Smooth muscle cell (in vitro differentiated cells): ENCODE measurements at regions not wholly inside any gene's neighbourhood (a gene's known extent, or its start where the extent isn't known, plus 50 kb on each side); places are given as distances from the start of the nearest gene placed in this dataset.

ENCODE experiments used
- DNase-seq: peaks from one replicate; lab custom pipeline; 2025; ENCODE audit not compliant: unreplicated experiment; lab: John Stamatoyannopoulos, UW
- H2AFZ ChIP-seq: fragments of 200-600 bp; sonication (generic); 2 replicates; pipeline ENCODE4 v1.6.0; 2016; ENCODE audit warnings: antibody characterized with exemption, low read depth, mild to moderate bottlenecking
- H3F3A ChIP-seq: fragments of 200-600 bp; sonication (generic); 2 replicates; pipeline ENCODE4 v1.6.0; 2017; ENCODE audit warnings: antibody characterized with exemption, low read depth
- H3K27ac ChIP-seq: fragments of 200-600 bp; sonication (generic); 2 replicates; pipeline ENCODE4 v1.5.1; 2016; ENCODE audit warnings: low read depth, mild to moderate bottlenecking
- H3K27me3 ChIP-seq: fragments of 200-600 bp; sonication (generic); 2 replicates; pipeline ENCODE4 v1.6.1; 2016; ENCODE audit warnings: low read depth, mild to moderate bottlenecking
- H3K36me3 ChIP-seq: fragments of 200-600 bp; sonication (generic); 2 replicates; pipeline ENCODE4 v1.5.1; 2016; ENCODE audit warnings: low read depth
- H3K4me1 ChIP-seq: fragments of 200-600 bp; sonication (generic); 2 replicates; pipeline ENCODE4 v1.5.1; 2016; ENCODE audit warnings: low read depth
- H3K4me2 ChIP-seq: fragments of 200-600 bp; sonication (generic); 2 replicates; pipeline ENCODE4 v1.6.0; 2016; ENCODE audit warnings: mild to moderate bottlenecking
- H3K4me3 ChIP-seq: fragments of 200-600 bp; sonication (generic); 2 replicates; pipeline ENCODE4 v1.5.1; 2016; ENCODE audit warnings: mild to moderate bottlenecking
- H3K79me2 ChIP-seq: fragments of 200-600 bp; sonication (generic); 2 replicates; pipeline ENCODE4 v1.6.0; 2016; ENCODE audit warnings: low read depth, mild to moderate bottlenecking
- H3K9ac ChIP-seq: fragments of 200-600 bp; sonication (generic); 2 replicates; pipeline ENCODE4 v1.6.0; 2016; ENCODE audit warnings: low read depth
- H3K9me3 ChIP-seq: fragments of 200-600 bp; sonication (generic); replicated peaks from 2 replicates; pipeline ENCODE4 v1.5.1; 2016; ENCODE audit warnings: low read depth
- H4K20me1 ChIP-seq: fragments of 200-600 bp; sonication (generic); 2 replicates; pipeline ENCODE4 v1.6.0; 2016; ENCODE audit warnings: low read depth
- CTCF ChIP-seq: fragments of 200-600 bp; sonication (generic); IDR thresholded peaks from 2 replicates; pipeline ENCODE4 v1.5.1; 2017; ENCODE audit warnings: borderline replicate concordance, mild to moderate bottlenecking, antibody characterized with exemption; ENCODE audit not compliant: insufficient read depth, poor library complexity, severe bottlenecking
- WGBS: methylation state at CpG from one replicate; pipeline ENCODE4 v1.1.7; 2016; ENCODE audit warnings: low lambda C conversion rate; 5-methylcytosine and 5-hydroxymethylcytosine counted together

GRCh38 chr9:18269561-18269960, 204.4 kb upstream of the ADAMTSL1 start:
- H4K20me1 ChIP-seq: no peaks in the 10 kb centered on the region

GRCh38 chr9:18274693-18275092, 199.3 kb upstream of the ADAMTSL1 start:
- Histone ChIP-seq H3K4me2 (no peak overlapping the region), H3K4me3 (no peak overlapping the region), H3K27me3 (no peaks in the 10 kb centered on the region), H3K4me1 (no peaks in the 10 kb centered on the region), H4K20me1 (no peaks in the 10 kb centered on the region), H3K79me2 (no peaks in the 10 kb centered on the region), H3K36me3 (no peaks in the 10 kb centered on the region), H2AFZ (no peak overlapping the region), H3K27ac (no peak overlapping the region), H3K9me3 (no peaks in the 10 kb centered on the region), H3F3A (no peaks in the 10 kb centered on the region), H3K9ac (no peak overlapping the region)
- 63% methylated on average over 1 of the region's 1 CpG for WGBS
- no peak for TF ChIP-seq CTCF
- DNase-seq: no peak

More at GRCh38 chr9:18269561-18269960, 204.4 kb upstream of the ADAMTSL1 start:
- H3K4me1 ChIP-seq: peaks cover 14% of the 10 kb centered on the region
- TF ChIP-seq CTCF: no peak
- H3K27me3 ChIP-seq: no peaks in the 10 kb centered on the region
- no peak overlapping the region for H3K4me2 ChIP-seq
- H3F3A ChIP-seq: no peaks in the 10 kb centered on the region
- H3K4me3 ChIP-seq: no peak overlapping the region
- H2AFZ ChIP-seq: no peak overlapping the region
- H3K36me3 ChIP-seq: no peaks in the 10 kb centered on the region
- H3K79me2 ChIP-seq: no peaks in the 10 kb centered on the region
- H3K9me3 ChIP-seq: no peaks in the 10 kb centered on the region
- DNase-seq: no peak
- no peak overlapping the region for H3K27ac ChIP-seq
- H3K9ac ChIP-seq: no peak overlapping the region

- Histone ChIP-seq H3K9me3 (no peaks in the 10 kb centered on the region), H3K4me3 (no peak overlapping the region), H3K36me3 (no peaks in the 10 kb centered on the region), H3K27me3 (no peaks in the 10 kb centered on the region), H3K9ac (no peak overlapping the region), H3K27ac (no peak overlapping the region), H3K79me2 (no peaks in the 10 kb centered on the region), H3F3A (no peaks in the 10 kb centered on the region), H4K20me1 (no peaks in the 10 kb centered on the region), H2AFZ (no peak overlapping the region), H3K4me1 (no peaks in the 10 kb centered on the region), H3K4me2 (no peak overlapping the region)
- no peak for TF ChIP-seq CTCF
- DNase-seq: no peak
- WGBS: 82% methylated on average over 3 of the region's 3 CpGs
Observed at GRCh38 chr9:18275313-18275990, 198.5 kb upstream of the ADAMTSL1 start.

- Histone ChIP-seq H2AFZ (no peak overlapping the region), H3K9me3 (no peaks in the 10 kb centered on the region), H3K27ac (no peak overlapping the region), H3K4me2 (no peak overlapping the region), H3K9ac (no peak overlapping the region), H3K4me1 (no peaks in the 10 kb centered on the region), H3F3A (no peaks in the 10 kb centered on the region), H3K27me3 (no peaks in the 10 kb centered on the region), H3K36me3 (no peaks in the 10 kb centered on the region), H3K79me2 (no peaks in the 10 kb centered on the region), H3K4me3 (no peak overlapping the region), H4K20me1 (no peaks in the 10 kb centered on the region)
- WGBS: 98% methylated on average over 8 of the region's 8 CpGs
- no peak for TF ChIP-seq CTCF
- no peak for DNase-seq
Observed at GRCh38 chr9:18281291-18281690, 192.7 kb upstream of the ADAMTSL1 start.
